ENCODE measurements at regions not wholly inside any gene's neighbourhood (a gene's known extent, or its start where the extent isn't known, plus 50 kb on each side); places are given as distances from the start of the nearest gene placed in this dataset.

- no peak for DNase-seq
These were observed 53.8 kb upstream of the RANBP3L start for GRCh38 chr5:36355516-36355915.

DNA sequence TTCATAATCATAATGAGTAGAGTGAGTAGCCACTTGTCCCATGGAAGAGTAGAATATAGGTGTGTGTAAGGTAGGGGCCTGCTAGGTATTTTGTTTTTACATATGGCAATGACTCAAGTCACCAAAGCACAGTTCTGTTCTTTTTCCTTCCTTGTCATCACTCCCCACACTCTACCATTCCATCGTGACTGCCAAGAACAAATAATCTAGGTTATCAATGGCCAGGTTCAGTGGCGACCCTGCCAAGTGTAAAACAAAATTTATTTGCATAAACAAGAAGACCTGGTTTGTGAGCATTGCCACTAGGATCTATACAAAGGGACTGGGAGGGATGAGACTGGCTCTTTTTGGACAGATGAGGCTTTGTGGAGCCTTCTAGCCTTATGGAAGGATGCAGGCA is 55.2 kb upstream of the RANBP3L start:
- DNase-seq = no peak

DNA sequence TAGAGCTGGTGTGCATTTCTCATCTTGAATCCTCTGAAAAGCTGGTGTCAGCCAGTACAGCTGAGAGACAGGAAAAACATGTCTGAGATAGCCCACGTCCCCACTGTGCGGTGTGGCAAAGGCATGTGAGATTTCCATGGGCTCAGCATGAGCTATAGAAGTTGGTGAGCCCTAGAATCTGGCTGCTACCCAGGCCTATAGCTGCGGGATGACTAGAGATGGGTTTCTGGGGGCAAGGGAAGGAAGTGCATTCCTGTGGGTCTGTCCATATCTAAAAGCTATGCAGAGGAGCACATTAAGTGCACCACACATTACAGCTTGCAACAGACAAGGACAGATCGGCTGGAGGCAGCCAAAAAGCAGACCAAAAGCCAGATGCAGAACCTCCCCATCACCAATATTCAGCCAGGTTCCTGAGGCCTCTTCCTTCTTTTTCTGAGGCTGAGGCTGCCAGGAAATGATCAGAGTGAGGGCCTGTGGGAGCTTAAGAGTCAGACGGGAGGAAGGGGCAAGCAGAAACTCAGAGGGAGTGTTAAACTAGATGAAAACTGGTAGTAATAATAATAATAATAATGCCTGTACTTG is 55.8 kb upstream of the RANBP3L start:
- no peak for DNase-seq

DNA sequence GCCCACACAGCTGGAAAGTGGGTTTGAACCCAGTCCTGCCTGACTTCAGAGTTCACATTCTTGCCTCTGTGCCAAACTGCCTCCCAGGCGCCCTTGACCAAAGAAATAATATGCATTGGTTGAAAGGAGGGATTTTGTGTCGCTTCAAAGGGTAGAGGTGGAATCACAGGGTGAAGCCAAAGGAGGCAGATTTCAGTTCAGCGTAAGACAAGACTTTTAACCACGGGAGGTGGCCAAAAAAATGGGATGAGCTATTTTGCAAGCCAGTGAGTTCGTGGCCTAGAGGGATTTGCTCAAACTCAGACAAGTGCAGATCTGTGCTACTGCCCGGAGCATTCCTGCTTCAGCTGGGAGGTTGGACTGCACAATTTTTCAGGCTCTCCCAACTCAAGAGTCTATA is 57.6 kb upstream of the RANBP3L start:
- no peak for DNase-seq

DNA sequence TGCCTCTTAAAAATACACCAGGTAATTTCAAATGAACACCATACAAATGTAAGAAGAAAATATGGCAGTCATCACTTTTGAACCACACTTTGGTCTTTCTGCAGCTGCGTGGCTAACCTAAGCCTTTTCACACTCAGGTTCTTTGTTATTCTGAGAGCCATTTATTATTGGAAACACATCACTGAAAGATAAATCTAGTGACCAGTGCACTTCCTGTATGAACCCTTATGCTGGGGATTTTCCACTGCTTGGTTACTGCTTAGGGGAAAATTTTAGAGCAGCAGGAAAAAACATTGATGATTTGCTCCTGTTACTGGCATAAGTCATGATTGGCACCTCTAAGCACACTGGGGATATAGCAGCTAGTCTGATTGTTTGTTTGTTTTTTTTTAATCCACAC is 58.6 kb upstream of the RANBP3L start:
- DNase-seq = no peak

GRCh38 chr5:36363101-36363500 is 61.4 kb upstream of the RANBP3L start:
- peak in 1 of 14 donors; percentile 8 for DNase-seq

DNA sequence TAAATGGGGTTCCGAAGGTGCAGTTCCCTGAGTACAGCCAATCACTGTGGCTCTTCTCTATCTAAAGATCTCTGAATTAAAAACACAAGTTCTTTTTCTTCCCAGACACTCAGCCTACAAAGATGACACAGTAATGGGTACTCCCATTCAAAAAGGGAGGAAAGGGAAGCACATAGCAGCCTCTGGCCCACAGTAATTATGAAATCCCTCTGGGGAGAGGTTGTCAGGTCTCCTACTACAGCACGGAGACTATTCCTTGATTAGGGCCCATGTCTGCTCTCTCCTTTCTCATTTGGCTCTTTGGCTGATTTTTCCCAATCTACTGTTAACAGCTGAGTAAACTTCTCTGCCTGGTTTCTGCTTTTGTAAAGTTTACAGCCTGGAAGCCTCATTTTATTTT is 62.0 kb upstream of the RANBP3L start:
- no peak for DNase-seq

- DNase-seq = no peak
These were observed 62.8 kb upstream of the RANBP3L start for GRCh38 chr5:36364473-36364872.

GRCh38 chr5:36365896-36366295 is 64.2 kb upstream of the RANBP3L start:
- no peak for DNase-seq

- no peak for DNase-seq
These were observed 65.2 kb upstream of the RANBP3L start for GRCh38 chr5:36366883-36367282.

- no peak for DNase-seq
These were observed 65.8 kb upstream of the RANBP3L start for GRCh38 chr5:36367524-36367923.

DNA sequence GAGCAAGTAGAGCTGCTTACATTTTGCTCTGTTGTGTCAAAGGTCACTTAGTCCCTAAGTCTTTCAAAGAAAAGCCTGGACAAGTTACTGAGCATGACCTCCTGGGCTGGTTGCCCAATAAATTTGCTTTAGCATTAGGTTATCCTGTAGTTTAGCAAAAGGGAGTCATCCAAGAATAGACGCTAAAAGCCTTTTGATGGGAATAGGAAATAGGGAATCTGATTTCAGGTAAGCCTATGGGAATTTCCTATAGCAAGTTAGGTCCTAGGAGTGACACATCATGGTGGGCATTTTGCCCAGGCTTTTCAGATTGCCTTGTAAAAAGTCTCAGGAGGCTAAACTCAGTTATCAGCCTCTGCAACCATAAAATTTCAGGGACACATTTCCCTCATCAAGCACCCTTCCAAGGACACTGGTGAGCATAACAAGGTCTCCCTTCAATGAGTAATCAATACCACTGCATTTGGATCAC is 67.6 kb upstream of the RANBP3L start:
- no peak for DNase-seq

DNA sequence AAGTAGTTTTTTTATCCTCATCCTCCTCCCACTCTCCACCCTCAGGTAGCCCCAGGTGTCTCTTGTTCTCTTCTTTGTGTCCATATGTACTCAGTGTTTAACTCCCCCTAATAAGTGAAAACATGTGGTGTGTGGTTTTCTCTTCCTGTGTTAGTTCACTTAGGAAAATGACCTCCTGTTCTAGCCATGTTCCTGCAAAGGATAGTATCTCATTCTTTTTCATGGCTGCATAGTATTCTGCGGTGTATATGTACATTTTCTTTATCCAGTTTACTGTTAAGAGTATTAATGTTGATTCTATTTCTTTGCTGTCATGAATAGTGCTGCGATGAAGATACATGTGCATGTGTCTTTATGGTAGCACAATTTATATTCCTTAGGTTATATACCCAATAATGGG is 68.4 kb upstream of the RANBP3L start:
- DNase-seq = no peak

DNA sequence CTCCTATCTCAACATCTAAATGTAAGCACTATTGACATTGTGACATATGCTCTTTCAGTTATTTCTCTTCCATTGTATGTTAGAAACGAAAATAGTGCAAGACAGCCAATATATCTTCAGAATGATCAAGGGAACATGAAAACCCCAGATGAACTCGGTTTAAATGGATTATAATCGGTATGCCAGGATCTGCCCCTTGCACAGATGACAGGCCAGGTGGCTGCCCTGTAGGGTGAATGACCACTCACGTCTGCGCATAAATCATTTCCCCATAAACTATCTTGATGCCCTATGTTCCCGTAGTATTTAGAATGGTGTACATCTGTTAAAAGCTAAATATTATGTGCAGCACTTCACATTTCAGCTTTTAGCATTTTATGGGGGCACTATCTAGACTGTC is 69.7 kb upstream of the RANBP3L start:
- peak in 1 of 14 donors; percentile 42 for DNase-seq

DNA sequence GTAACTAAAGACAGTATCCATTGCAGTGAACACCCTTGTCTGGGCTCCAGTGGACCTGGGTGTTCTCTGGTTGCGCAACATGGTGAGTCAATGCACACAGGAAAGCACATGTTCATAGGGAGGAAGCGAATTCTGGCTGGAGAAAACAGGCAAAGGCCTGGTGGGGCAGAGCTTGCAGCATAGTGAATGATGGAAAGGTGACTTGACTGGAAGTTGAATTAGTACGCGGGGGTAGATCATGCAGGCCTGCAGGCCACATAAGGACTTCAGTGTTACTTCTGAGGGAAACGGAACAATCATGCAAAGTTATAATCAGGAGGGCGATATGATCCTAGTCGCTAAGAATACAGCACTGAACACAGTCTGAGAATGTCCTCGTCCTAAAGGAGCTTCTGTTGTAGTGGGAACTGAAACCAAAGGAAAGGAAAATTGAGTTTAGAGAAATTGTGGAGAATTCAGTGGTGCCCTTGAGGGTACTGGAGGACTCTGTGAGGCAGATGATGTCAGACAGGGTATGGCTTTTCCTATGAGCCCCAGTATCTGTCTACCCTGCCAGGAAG is 71.9 kb upstream of the RANBP3L start:
- peak in 6 of 14 donors; percentile 8 to 53 (median 32) for DNase-seq

DNA sequence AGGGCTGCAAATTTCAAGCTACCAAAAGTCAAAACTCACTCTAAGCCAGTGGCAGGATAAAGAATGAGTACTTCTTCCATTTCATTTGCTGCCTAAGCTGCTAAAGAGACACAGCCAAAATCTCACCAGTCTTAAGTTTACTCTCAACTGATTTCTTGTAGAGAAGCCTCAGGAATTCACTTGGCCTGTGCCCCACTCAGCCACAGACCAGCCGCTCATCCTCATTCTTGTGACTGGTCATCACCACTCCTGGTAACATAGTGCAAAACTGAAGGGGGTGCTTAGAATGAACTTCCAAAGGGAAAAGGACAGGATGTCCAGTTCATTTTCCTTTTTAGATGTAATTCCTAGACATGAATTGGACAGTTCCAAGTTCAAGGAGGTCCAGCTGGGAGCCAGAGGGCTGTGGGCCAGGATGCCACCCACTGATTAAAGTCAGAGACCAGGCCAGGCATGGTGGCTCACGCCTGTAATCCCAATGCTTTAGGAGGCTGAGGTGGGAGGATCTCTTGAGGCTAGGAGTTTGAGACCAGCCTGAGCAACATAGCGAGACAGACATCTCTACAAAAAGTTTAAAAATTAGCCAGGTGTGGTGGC is 72.7 kb upstream of the RANBP3L start:
- DNase-seq = peak in 8 of 14 donors; percentile 5 to 55 (median 23)

GRCh38 chr5:36377192-36377591 is 75.5 kb upstream of the RANBP3L start:
- no peak for DNase-seq

DNA sequence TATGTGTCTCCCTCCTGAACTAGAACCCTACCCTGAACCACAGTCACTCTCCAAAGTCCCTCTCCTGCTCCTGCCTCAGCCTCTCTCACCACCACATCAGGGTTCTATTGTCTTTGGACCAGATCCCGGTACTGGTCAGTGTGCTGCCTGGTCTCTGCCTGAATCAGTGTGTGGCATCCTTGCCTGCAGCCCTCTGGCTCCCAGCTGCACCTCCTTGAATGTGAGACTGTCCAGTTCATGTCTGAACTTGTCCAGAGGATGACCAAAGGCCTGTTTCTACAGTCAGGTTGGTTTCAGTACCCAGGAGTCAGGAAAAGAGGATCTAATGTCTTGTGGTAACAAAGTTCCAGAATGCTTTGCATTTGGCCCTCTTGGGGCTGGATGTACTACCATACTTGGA is 76.8 kb upstream of the RANBP3L start:
- no peak for DNase-seq

DNA sequence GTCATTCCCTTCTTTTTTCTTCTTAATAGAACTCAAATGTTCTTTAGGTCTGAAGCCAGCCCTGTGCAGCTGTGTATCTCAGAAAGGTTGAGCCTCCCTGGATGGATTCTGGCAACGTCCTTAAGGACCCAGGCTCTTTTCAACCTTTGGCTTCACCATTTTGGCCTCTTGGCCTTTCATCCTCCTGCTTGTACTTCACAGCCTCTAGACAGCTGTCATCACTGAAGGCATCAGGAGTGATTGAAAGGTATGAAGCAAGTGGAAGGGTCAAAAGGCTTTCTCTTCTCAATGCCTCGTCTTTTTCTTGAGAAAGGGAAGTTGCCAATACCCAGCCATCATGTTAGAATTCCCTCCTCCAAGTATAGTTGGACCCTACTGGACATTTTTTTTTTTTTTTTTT is 81.2 kb upstream of the RANBP3L start:
- DNase-seq = no peak

- DNase-seq = no peak
These were observed 82.2 kb upstream of the RANBP3L start for GRCh38 chr5:36383942-36384341.

DNA sequence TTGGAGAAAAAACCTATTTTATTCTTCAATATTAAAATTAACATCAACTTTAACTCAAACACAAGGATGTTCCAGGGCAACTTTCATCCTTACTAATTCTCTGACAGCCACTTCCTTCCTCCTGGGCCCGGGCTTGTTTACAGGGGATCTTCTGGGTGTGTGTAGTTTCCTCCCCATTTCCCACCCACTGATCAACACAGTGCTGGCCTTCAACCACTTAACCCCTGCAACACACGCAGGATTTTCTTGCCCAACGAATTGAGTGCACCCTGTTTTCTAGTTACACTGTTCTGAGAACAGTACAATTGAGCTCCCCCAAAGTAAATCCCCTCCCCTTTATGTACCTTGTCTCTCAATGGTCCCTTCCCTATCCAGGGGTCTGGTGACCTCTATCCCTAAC is 83.1 kb upstream of the RANBP3L start:
- no peak for DNase-seq

DNA sequence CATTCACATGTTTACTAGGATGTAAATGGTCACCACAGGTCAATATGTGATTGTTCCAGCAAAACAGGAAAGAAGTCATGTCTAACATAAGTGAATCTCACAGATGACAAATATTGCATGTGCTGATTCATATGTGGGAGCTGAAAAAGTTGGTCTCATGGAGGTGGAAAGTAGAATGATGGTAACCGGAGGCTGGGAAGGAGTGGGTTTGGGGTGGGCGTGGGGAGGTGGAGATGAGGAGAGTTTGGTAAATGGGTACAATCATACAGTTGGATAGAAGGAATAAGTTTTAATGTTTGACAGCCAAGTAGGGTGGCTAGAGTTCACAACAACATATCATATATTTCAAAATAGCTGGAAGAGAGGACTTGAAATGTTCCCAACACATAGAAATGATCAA is 83.8 kb upstream of the RANBP3L start:
- DNase-seq = no peak

GRCh38 chr5:36388288-36388687 is 86.6 kb upstream of the RANBP3L start:
- DNase-seq = no peak

DNA sequence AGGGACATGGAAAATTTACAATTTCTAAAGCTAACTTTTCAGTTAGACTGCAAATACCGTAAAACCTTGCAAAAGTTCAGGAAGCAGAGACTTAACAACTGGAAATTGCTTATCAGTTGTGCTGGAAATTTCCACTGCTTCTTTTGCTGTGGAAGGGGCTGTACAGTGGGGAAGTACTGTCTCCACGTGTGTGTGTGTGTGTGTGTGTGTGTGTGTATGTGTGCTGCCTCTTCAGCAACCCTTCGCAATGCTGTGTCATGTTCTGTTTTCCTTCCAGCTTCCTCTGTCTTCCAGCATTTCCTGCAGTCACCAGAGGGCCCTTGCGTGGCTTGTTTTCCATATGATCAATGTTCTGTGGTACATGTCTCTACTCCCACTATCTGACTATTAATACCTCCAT is 87.5 kb upstream of the RANBP3L start:
- DNase-seq = peak in 4 of 14 donors; percentile 6 to 32 (median 14)
